GM13976 (cell line): ENCODE measurements at regions not wholly inside any gene's neighbourhood (a gene's known extent, or its start where the extent isn't known, plus 50 kb on each side); places are given as distances from the start of the nearest gene placed in this dataset.

Experiments used
- DNase-seq: peaks from one replicate; pipeline ENCODE4 v3.0.0; 2012; ENCODE audit warnings: low spot score
- in situ Hi-C: fragments of 300-500 bp; cut with MboI; formaldehyde crosslinking; loops from one replicate; pipeline ENCODE4 v1.12.0; 2022; ENCODE audit warnings: low sequenced_read_pairs, mixed read lengths, inconsistent platforms; ENCODE audit not compliant: unreplicated experiment
- TF ChIP-seq, protein P1 (sequence below): IDR thresholded peaks from 2 replicates; pipeline ENCODE4 v1.5.1; 2012; ENCODE audit warnings: borderline replicate concordance, mild to moderate bottlenecking; ENCODE audit not compliant: insufficient read depth; ENCODE audit errors: extremely low read depth, missing control alignments, control extremely low read depth

DNA sequence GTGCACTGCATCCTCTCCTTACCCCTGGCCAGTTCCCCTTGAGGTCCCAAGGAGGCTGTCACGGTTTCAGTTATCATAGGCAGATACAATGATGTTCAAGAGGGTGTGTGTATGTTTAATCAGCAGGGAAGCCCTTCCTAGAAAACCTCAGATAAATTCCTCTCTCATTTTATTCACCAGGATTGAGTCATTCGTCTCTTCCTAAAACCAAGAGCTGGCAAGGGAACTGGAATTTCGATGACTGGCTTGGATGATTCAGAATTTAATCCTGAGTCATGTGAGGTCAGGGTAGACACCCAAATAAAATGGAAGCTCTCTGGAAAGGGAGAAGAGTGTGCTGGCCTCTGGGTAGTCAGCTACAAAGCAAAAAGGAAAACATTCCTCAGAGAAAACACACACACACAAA lies 106.2 kb upstream of the RAPGEF2 start:
- in situ Hi-C loops: no loop called here
- DNase-seq: no peak
- TF ChIP-seq, protein P1, sequence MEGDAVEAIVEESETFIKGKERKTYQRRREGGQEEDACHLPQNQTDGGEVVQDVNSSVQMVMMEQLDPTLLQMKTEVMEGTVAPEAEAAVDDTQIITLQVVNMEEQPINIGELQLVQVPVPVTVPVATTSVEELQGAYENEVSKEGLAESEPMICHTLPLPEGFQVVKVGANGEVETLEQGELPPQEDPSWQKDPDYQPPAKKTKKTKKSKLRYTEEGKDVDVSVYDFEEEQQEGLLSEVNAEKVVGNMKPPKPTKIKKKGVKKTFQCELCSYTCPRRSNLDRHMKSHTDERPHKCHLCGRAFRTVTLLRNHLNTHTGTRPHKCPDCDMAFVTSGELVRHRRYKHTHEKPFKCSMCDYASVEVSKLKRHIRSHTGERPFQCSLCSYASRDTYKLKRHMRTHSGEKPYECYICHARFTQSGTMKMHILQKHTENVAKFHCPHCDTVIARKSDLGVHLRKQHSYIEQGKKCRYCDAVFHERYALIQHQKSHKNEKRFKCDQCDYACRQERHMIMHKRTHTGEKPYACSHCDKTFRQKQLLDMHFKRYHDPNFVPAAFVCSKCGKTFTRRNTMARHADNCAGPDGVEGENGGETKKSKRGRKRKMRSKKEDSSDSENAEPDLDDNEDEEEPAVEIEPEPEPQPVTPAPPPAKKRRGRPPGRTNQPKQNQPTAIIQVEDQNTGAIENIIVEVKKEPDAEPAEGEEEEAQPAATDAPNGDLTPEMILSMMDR: no peak

DNA sequence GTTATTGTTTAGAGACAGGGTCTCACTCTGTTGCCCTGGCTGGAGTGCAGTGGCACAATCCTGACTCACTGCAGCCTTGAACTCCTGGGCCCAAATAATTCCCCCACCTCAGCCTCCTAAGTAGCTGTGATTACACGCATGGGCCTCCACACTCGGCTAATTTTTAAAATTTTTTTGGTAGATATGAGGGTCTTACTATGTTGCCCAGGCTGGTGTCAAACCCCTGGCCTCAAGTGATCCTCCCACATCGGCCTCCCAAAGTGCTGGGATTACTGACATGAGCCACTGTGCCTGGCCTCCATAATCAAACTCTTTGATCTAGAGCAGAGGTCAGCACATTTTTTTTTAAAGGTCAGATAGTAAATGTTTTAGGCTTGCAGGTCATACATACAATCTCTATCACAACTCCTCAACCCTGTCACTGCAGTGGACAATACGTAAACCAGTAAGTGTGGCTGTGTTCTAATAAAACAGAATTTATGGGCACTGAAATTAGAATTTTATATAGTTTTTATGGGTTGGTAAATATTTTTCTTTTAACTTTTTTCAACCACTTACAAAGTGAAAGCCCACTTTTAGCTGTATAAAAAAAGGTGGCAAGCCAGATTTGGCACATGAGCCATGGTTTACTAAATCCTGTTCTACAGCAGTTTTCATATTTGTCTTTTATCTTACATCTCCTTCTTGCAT lies 105.1 kb upstream of the RAPGEF2 start:
- no peak for DNase-seq
- in situ Hi-C loops: no loop called here

GRCh38 chr4:158998624-158999023 lies 104.3 kb upstream of the RAPGEF2 start:
- TF ChIP-seq, protein P1: no peak

More for the DNA sequence above, 105.1 kb upstream of the RAPGEF2 start:
- TF ChIP-seq, protein P1: no peak

DNA sequence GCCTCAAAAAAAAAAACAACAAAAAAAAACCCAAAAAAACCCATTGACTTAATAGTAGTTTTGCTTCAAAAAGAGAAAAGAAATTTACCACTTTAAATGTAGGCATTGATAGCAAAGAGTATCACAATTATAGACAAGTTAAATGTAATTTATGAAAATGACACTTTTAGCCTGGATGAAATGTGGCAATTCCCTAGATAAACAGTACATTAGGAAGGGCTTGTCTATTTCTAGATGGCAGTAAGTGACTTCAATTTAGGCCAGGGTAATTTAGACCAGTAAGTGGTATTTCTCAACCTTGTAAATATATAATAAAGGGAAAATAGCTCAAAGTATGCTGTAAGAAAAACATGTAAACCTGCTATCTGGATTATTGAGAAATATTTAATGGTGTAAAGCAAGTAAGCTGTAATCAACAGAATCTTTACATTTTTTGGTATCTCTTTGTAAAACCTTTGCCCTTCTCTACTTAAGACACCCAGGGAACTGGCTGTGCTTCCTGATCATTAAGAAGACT lies 103.7 kb upstream of the RAPGEF2 start:
- no peak for DNase-seq
- in situ Hi-C loops: no loop called here
- TF ChIP-seq, protein P1: no peak

More at GRCh38 chr4:158998624-158999023, 104.3 kb upstream of the RAPGEF2 start:
- in situ Hi-C loops: no loop called here
- DNase-seq: no peak

GRCh38 chr4:158999849-159000248 lies 103.0 kb upstream of the RAPGEF2 start:
- TF ChIP-seq, protein P1: no peak
- in situ Hi-C loops: no loop called here
- DNase-seq: no peak

DNA sequence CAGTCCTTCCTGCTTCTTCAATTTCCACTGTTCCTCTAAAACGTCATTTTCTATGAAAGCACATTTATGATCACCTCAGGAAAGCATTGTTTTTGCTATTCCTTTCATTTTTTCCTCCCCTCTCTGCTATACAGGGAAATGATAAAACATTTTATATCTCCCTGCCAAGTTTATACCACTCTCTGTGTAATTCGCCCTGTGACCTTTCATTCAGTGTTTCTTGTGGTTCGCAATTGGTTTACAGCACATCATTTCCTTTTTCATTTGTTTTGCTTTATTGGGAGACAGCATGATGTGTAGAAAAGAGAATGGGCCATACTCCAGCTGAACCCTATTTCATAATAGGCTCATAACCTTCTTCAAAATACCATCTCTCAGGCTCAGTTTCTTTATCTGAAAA lies 99.9 kb upstream of the RAPGEF2 start:
- no peak for DNase-seq
- TF ChIP-seq, protein P1: no peak
- in situ Hi-C loops: no loop called here
